Uterus (tissue), 2 donors: ENCODE measurements at regions not wholly inside any gene's neighbourhood (a gene's known extent, or its start where the extent isn't known, plus 50 kb on each side); places are given as distances from the start of the nearest gene placed in this dataset.

Experiments used
- POLR2A ChIP-seq, 2 donors: fragments of 450-650 bp; IDR thresholded peaks; one replicate each; pipeline ENCODE4 v1.6.1; 2016; ENCODE audit warnings: antibody characterized with exemption in 2 of 2, mild to moderate bottlenecking in 1 of 2, moderate library complexity in 1 of 2
- TF ChIP-seq, protein P1 (sequence below), 4 experiments: fragments of 200-600 bp in 2 of 4; fragments of 450-650 bp in 2 of 4; sonication (generic) in 2 of 4; IDR thresholded peaks; one replicate each; pipeline ENCODE4 v1.5.1; 2016 to 2019; ENCODE audit warnings: antibody characterized with exemption in 4 of 4, mild to moderate bottlenecking in 2 of 4, moderate library complexity in 1 of 4

DNA sequence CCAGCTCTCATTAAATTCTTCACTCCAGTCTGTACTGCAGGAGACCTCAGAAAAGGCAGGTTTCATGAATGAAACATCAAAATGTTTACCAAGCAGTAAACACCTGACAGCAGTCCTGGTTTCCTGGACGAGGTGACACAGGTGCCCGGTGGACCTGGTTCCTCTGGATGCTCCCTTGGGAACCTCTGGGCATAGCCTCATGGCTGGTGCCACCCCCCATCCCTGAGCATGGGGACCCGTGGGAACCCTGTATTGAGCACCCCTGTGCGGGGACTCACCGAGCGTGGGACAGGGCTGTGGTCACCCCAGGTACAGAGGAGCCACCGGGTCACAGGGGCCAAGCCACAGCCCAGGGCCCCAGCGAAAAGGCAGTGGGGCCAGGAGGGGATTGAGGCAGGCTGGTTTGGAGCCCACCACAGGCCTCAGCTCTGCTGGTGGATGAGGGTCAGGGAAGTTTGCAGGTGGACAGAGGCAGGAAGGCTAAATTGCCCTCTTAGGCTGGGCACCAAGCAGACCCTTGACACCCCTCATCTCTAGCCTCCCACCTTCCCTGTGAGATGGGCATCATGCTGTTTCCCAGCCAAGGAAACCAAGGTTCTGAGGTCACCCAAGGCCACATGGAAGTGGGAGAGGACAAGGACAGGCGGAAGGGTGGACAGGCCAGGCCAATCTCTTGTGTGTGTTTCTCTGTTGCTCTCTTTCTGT is 158.4 kb downstream of the PTPRU start:
- TF ChIP-seq, protein P1, sequence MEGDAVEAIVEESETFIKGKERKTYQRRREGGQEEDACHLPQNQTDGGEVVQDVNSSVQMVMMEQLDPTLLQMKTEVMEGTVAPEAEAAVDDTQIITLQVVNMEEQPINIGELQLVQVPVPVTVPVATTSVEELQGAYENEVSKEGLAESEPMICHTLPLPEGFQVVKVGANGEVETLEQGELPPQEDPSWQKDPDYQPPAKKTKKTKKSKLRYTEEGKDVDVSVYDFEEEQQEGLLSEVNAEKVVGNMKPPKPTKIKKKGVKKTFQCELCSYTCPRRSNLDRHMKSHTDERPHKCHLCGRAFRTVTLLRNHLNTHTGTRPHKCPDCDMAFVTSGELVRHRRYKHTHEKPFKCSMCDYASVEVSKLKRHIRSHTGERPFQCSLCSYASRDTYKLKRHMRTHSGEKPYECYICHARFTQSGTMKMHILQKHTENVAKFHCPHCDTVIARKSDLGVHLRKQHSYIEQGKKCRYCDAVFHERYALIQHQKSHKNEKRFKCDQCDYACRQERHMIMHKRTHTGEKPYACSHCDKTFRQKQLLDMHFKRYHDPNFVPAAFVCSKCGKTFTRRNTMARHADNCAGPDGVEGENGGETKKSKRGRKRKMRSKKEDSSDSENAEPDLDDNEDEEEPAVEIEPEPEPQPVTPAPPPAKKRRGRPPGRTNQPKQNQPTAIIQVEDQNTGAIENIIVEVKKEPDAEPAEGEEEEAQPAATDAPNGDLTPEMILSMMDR (IDR thresholded peaks at IDR 0.05): no peak
- TF ChIP-seq POLR2A (IDR thresholded peaks at IDR 0.05): no peak
